PC-3 (cell line): ENCODE measurements at regions not wholly inside any gene's neighbourhood (a gene's known extent, or its start where the extent isn't known, plus 50 kb on each side); places are given as distances from the start of the nearest gene placed in this dataset.

ENCODE experiments used
- CTCF ChIP-seq: fragments of 300-600 bp; sonication (generic); conservative IDR thresholded peaks from 2 replicates; pipeline ENCODE4 v1.5.1; 2017; ENCODE audit warnings: antibody characterized with exemption, low read depth, mild to moderate bottlenecking, low read length
- EZH2 ChIP-seq: fragments of 300-600 bp; sonication (generic); IDR thresholded peaks from one replicate; pipeline ENCODE4 v1.6.1; 2017; ENCODE audit warnings: antibody characterized with exemption, mild to moderate bottlenecking, low read length; ENCODE audit not compliant: unreplicated experiment

GRCh38 chr13:30545320-30545719 is 72.4 kb upstream of the USPL1 start:
- TF ChIP-seq CTCF (no peak), EZH2 (no peak)
